Kasumi-1 (cell line): ENCODE measurements at regions not wholly inside any gene's neighbourhood (a gene's known extent, or its start where the extent isn't known, plus 50 kb on each side); places are given as distances from the start of the nearest gene placed in this dataset.
"Not testable (repeated sequence)": the region's sequence is repeated elsewhere in the genome, so short reads cannot be mapped to it uniquely, and the experiment has no call there.

Source experiments
- DNase-seq, 2 experiments: peaks; one replicate each; lab custom pipeline; 2025; lab: John Stamatoyannopoulos, UW

DNA sequence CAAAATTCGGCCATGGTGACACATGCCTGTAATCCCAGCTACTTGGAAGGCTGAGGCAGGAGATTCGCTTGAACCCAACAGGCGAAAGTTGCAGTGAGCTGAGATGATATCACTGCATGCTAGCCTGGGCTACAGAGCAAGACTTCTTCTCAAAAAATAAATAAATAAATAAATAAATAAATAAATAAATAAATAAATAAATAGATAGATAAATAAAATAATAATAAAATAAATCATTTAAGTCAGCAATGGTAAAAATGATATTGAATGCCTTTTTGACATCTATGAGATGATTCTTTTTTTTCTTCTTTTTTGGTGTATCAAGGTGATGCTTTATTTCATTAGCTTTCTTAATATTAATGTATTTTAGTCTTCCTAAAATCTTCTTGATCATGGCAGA lies 221.7 kb upstream of the RXFP2 start:
- no peak for DNase-seq

- DNase-seq = no peak
Observed at GRCh38 chr13:31518645-31519044, 220.7 kb upstream of the RXFP2 start.

GRCh38 chr13:31521435-31521834 lies 217.9 kb upstream of the RXFP2 start:
- no peak for DNase-seq

DNA sequence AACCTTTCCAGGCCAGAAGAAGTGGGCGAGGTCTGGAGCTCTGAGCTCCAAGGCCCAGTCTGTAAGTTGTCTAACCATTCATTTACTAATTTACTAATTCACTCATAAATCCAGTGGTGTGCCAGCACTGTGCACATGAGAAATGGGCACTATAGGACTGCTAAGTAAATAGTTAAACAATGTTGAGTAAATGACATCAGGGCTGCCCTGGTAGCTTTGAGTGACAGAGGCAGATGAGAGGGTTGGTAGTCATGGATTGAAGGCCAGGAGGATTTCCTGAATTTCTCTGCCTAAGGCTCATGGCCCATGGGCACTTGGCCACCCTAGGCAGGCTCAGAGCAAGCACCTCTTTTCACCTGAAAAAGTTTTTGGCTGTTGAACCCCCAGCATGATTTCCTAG lies 216.9 kb upstream of the RXFP2 start:
- no peak for DNase-seq

- no peak for DNase-seq
Observed at GRCh38 chr13:31528176-31528575, 211.2 kb upstream of the RXFP2 start.

- DNase-seq = no peak
Observed at GRCh38 chr13:31528758-31529157, 210.6 kb upstream of the RXFP2 start.

GRCh38 chr13:31530922-31531321 lies 208.4 kb upstream of the RXFP2 start:
- DNase-seq = no peak

- DNase-seq = no peak
Observed at GRCh38 chr13:31537052-31537451, 202.3 kb upstream of the RXFP2 start.

GRCh38 chr13:31538067-31539042 lies 201.0 kb upstream of the RXFP2 start:
- peak; percentile 27 to 49 for DNase-seq

GRCh38 chr13:31540281-31540680 lies 199.0 kb upstream of the RXFP2 start:
- DNase-seq = no peak

- no peak for DNase-seq
Observed at GRCh38 chr13:31543190-31543589, 196.1 kb upstream of the RXFP2 start.

- no peak for DNase-seq
Observed at GRCh38 chr13:31545616-31546015, 193.7 kb upstream of the RXFP2 start.

- DNase-seq = no peak
Observed at GRCh38 chr13:31556376-31556775, 182.9 kb upstream of the RXFP2 start.

DNA sequence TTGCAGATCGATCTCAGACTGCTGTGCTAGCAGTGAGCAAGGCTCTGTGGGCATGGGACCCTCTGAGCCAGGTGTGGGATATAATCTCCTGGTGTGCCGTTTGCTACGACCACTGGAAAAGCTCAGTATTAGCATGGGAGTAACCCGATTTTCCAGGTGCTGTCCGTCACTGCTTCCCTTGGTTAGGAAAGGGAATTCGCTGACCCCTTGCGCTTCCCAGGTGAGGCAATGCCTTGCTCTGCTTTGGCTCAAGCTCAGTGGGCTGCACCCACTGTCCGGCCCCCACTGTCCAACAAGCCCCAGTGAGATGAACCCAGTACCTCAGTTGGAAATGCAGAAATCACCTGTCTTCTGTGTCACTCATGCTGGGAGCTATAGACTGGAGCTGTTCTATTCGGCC lies 155.1 kb upstream of the RXFP2 start:
- not testable (repeated sequence) for DNase-seq

DNA sequence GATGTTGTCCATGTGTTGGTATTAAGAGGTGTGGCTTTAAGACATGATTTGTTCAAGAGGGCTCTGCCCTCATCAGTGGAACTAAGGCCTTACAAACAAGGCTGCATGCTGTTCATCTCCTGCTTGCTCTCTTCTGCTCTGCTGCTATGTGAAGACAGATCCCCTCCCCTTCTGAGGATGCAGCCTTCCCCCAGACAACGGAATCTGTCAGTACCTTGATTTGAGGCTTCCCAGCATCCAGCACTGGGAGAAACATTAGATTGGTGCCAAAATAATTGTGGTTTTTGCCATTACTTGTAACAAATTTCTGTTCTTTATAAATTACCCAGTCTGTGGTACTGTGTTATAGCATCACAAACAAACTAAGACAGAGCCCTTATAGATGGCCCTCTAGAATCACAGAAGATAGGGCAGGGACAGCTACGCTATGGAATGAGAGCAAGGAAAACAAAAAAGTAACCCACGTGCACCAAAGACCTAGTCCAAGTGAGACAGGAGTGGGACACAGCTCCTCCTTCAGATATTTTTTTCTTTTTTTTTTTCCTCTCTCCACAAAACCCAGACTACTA lies 151.5 kb upstream of the RXFP2 start:
- DNase-seq = no peak

DNA sequence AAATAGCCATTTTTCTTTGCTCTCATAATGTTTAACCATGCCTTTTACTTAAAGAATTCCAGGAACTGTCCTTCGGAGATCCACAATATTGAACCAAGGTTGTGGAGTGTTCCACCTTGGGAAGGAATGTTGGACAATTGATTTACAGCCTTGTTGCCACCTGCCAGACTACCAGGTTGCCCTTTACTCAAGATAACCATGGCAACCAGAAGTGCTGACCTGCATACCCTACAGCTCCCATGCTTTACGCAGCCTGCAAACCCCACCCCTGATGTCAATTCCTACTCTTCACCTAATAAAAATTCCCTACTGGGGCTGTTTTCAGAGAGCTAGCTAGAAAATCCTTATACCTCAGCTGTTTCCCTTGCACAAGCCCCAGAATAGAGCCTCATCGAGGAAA lies 151.0 kb upstream of the RXFP2 start:
- DNase-seq = no peak

DNA sequence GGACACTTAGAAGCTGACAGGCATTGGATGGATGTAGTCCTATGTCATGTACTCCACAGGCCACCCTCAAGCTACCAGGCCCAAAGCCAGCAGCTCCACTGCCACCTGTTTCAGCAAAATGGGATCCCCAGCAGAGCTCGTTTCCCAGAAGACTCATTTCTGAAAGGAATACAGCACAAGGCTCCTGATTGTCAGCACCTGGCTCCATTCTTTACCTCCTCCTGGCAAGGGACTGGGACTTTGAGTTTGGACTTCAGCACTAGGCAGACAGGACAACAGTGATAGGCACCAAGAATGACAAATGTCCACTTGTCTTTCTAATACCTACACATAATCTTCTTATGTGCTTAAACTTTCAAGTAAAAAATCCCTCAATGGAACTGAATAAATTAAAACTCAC lies 150.4 kb upstream of the RXFP2 start:
- DNase-seq = no peak

DNA sequence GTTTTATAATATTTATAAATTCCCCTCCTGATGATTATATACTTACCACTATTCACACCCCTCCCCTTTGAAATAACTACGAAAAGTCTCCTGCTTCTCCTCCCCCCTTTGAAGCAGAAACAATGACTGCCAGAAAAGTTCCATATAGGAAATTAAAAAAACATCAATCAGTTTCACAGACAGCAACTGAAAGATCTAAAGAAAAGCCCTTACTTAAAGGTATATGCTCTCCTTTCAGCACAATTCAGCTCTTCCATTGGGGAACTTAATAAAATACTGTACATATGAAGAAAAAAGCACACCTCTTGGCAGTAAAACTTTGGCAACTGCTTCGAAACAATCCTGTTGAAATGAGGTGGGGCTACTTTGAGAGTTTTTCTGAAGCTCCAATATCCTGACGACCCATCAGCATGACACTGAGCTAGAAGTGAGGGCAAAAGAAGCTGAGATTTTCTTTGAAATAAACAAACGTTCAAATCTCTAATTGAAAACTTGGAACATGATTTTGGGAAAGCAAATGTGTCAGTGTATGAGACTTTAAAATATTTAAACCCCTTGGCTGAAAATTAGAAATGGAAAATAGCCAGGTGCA lies 147.6 kb upstream of the RXFP2 start:
- no peak for DNase-seq

DNA sequence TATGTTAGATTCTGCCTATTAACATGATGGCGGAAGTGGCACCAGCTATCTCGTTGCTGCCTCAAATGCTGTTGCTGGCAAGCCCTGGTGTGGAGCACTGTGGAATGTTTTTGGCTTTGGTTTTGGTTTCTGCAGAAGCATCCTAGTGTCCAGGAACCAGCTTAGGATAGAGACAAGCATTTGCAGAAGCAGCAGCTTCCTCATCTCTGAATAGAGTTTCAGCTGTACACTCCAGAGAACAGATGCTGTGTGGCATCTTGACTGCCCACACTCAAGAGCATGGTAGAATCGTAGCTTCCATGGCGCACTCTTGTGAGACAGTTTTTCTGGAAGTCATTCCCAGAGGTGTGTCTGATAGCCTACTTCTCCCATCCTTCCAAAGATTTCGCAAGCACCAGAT lies 145.3 kb upstream of the RXFP2 start:
- DNase-seq = no peak

GRCh38 chr13:31595563-31595962 lies 143.8 kb upstream of the RXFP2 start:
- DNase-seq = no peak

DNA sequence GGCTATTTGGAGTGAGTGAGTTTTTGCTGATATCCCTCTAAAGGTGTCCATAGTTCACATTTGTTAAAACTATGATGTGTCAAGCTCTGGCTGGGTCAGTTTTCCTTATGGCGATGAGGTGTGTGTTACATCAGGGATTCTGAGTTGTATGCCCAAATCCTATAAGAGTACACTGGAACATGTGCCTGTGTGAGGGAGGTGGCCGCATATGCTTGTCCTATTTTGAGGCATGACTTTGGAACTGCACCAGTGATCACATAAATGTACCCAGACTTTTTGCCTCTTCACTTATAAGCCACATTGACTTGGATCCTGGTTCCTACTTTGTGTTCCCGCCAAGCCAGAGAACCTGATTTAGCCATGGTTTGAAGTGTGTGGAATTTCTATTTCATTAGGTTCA lies 140.3 kb upstream of the RXFP2 start:
- DNase-seq = no peak

DNA sequence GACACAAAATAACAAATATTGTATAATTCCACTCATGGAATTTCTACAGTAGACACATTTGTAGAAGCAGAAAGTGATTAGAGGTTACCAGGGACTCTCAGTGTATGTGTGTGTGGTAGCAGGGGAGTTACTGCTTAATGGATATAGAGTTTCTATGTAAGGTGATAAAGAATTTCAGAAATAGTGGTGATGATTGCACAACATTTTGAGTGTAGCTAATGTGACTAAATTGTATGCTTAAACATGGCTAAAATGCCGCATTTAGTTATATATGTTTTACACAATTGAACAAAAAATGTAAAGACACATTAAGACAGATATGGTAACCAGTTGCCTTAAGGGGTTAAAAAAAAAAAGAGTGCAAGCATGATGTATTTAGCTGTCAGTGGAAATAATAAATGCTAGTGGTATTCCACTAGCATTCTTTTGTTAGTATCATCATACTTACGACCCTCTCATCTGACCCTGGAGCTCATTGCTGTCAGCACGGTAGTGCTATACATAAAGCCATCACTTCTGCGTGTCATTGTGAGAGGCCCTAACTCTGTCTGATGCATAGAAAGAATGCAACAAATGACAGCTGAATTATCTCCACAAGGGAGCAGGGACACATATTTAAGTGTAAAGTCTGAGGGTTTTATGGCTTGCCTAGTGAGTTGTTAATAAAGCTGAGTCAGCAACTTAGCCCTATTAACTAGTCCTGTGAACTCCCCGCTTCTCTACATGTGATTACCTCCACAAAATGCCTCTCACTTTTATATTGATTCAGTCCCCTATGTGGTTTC lies 134.1 kb upstream of the RXFP2 start:
- no peak for DNase-seq
